ENCODE measurements at regions not wholly inside any gene's neighbourhood (a gene's known extent, or its start where the extent isn't known, plus 50 kb on each side); places are given as distances from the start of the nearest gene placed in this dataset.

GRCh38 chr2:145108361-145108778 lies 588.5 kb upstream of the ZEB2 start:
- TF ChIP-seq CTCF (conservative IDR thresholded peaks at IDR 0.05; ENCODE audit: low read depth in 2 of 2): no peak
- TF ChIP-seq STAT1 (IDR thresholded peaks at IDR 0.05; ENCODE audit: unreplicated experiment): no peak
- TF ChIP-seq CREB1 (CRISPR knock-in tag; IDR thresholded peaks at IDR 0.05; ENCODE audit: low read depth): no peak
- no peak for TF ChIP-seq EZH2phosphoT487 (IDR thresholded peaks at IDR 0.05; ENCODE audit: unreplicated experiment)
- TF ChIP-seq POLR2AphosphoS5 (IDR thresholded peaks at IDR 0.05; ENCODE audit: low read depth): no peak
- no peak for TF ChIP-seq NANOG (IDR thresholded peaks at IDR 0.05; ENCODE audit: borderline replicate concordance)
- no peak for TF ChIP-seq REST (IDR thresholded peaks at IDR 0.05; ENCODE audit: unreplicated experiment)
- TF ChIP-seq ZNF331 (CRISPR knock-in tag; IDR thresholded peaks at IDR 0.05; ENCODE audit: low read depth): no peak
- no peak for TF ChIP-seq ZNF114 (CRISPR knock-in tag; IDR thresholded peaks at IDR 0.05)

All from GM23338 (cell line).